Left ventricle myocardium inferior (tissue), 1 donor: ENCODE measurements at regions not wholly inside any gene's neighbourhood (a gene's known extent, or its start where the extent isn't known, plus 50 kb on each side); places are given as distances from the start of the nearest gene placed in this dataset.
"Not testable (repeated sequence)": the region's sequence is repeated elsewhere in the genome, so short reads cannot be mapped to it uniquely, and the experiment has no call there.

Source experiments
- DNase-seq: peaks from one replicate; pipeline ENCODE4 v3.0.0-alpha.2; 2020
- H3K27ac ChIP-seq: fragments of 200-600 bp; replicated peaks from 2 replicates; pipeline ENCODE4 v1.8.0; 2021
- H3K27me3 ChIP-seq: fragments of 200-600 bp; 2 replicates; pipeline ENCODE4 v1.8.0; 2021; ENCODE audit warnings: low read depth
- H3K36me3 ChIP-seq: fragments of 200-600 bp; 2 replicates; pipeline ENCODE4 v1.8.0; 2021
- H3K4me1 ChIP-seq: fragments of 200-600 bp; 2 replicates; pipeline ENCODE4 v1.8.0; 2021
- H3K4me3 ChIP-seq: fragments of 200-600 bp; 2 replicates; pipeline ENCODE4 v1.8.0; 2021; ENCODE audit warnings: mild to moderate bottlenecking, moderate library complexity
- H3K9me3 ChIP-seq: fragments of 200-600 bp; replicated peaks from 2 replicates; pipeline ENCODE4 v1.8.0; 2021
- intact Hi-C: fragments of 100-400 bp; cut with micrococcal nuclease; formaldehyde crosslinking; loops from one replicate; pipeline ENCODE4 v1.11.0; 2022
- TF ChIP-seq, protein P1 (sequence below): fragments of 200-600 bp; IDR thresholded peaks from 2 replicates; pipeline ENCODE4 v1.8.0; 2021; ENCODE audit warnings: antibody characterized with exemption, mild to moderate bottlenecking, borderline replicate concordance
- donor health status: DM: no; HTN: yes; CAD: no; lungs with severe emphysema.

DNA sequence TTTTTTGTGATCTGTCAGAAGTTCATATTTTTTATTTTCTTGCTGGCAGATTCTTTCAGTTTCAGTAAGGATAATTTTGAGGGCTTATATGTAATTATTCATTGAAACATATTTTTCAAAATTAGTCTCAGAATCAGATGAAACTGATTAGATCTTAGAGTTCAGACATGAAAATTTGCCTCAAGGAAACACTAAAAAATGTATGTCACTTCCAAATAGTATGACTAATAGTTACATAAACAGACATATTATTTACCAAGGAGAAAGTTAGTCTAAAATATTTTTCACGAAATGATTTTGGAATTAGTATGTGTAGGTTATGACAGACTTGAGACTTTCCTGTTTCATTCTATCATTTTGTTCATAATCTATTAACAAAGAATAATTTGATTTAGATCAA, 628.6 kb downstream of the CCDC85A start:
- no peak overlapping the region for H3K4me3 ChIP-seq
- intact Hi-C loops, result no loop called here
- no peaks in the 10 kb centered on the region for H3K4me1 ChIP-seq
- H3K27me3 ChIP-seq, result no peaks in the 10 kb centered on the region
- DNase-seq, result no peak
- TF ChIP-seq, protein P1, sequence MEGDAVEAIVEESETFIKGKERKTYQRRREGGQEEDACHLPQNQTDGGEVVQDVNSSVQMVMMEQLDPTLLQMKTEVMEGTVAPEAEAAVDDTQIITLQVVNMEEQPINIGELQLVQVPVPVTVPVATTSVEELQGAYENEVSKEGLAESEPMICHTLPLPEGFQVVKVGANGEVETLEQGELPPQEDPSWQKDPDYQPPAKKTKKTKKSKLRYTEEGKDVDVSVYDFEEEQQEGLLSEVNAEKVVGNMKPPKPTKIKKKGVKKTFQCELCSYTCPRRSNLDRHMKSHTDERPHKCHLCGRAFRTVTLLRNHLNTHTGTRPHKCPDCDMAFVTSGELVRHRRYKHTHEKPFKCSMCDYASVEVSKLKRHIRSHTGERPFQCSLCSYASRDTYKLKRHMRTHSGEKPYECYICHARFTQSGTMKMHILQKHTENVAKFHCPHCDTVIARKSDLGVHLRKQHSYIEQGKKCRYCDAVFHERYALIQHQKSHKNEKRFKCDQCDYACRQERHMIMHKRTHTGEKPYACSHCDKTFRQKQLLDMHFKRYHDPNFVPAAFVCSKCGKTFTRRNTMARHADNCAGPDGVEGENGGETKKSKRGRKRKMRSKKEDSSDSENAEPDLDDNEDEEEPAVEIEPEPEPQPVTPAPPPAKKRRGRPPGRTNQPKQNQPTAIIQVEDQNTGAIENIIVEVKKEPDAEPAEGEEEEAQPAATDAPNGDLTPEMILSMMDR, result no peak
- H3K36me3 ChIP-seq, result no peaks in the 10 kb centered on the region
- H3K27ac ChIP-seq, result no peak overlapping the region
- no peaks in the 10 kb centered on the region for H3K9me3 ChIP-seq

DNA sequence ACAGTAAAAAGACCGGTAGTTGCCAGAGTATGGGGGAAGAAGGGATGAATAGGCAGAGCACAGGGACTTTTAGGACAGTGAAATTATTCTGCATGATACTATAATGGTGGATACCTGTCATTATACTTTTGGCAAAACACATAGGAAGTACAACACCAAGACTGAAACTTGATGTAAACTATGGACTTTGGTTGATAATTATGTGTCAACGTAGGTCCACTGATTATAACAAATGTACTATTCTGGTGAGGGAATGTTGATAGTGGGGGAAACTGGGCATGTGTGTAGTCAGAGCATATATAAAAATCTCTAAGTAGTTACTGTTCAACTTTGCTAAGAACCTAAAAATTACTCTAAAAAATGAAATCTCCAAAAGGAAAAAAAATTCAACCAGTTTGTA, 629.7 kb downstream of the CCDC85A start:
- Histone ChIP-seq H3K4me3 (no peak overlapping the region), H3K27ac (no peak overlapping the region), H3K9me3 (no peaks in the 10 kb centered on the region), H3K36me3 (no peaks in the 10 kb centered on the region), H3K27me3 (no peaks in the 10 kb centered on the region), H3K4me1 (no peaks in the 10 kb centered on the region)
- DNase-seq, result no peak
- intact Hi-C loops, result no loop called here
- TF ChIP-seq, protein P1, result no peak

DNA sequence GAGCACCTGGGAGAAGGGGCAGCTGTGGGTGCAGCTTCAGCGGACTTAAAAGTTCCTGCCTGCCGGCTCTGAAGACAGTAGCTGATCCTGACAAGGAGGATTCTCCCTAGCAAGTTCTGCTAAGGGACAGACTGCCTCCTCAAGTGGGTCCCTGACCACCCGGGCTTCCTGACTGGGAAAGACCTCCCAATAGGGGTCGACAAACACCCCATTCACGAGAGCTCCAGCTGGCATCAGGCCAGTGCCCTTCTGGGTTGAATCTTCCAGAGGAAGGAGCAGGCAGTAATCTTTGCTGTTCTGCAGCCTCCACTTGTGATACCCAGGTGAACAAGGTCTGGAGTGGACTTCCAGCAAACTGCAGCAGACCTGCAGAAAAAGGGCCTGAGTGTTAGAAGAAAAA, 632.9 kb downstream of the CCDC85A start:
- Histone ChIP-seq H3K4me3 (no peak overlapping the region), H3K27me3 (no peaks in the 10 kb centered on the region), H3K4me1 (no peaks in the 10 kb centered on the region), H3K27ac (no peak overlapping the region), H3K9me3 (peaks cover 11% of the 10 kb centered on the region), H3K36me3 (no peaks in the 10 kb centered on the region)
- DNase-seq, result no peak
- TF ChIP-seq, protein P1, result no peak
- intact Hi-C loops, result no loop called here

DNA sequence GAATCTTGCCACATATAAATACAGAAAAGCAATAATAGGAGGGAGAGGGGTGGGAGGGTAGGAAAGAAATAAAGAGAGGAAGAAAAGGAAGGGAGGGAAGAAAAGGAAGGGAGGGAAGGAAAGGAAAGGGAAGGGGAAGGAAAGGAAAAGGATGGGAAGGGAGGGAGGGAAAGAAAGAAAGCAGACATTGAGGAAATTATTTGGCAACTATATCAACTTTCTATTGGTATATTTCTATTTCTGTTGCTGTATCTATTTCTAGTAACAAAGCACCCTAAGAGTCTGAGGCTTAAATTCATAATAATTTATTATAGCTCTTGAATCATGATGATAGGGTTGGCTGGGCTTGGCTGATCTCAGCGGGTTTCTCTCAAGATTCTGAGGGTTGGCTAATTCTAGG, 648.0 kb downstream of the CCDC85A start:
- Histone ChIP-seq H3K36me3 (no peaks in the 10 kb centered on the region), H3K4me1 (no peaks in the 10 kb centered on the region), H3K4me3 (no peak overlapping the region), H3K27me3 (no peaks in the 10 kb centered on the region), H3K9me3 (no peaks in the 10 kb centered on the region), H3K27ac (no peak overlapping the region)
- TF ChIP-seq, protein P1, result no peak
- no peak for DNase-seq
- intact Hi-C loops, result no loop called here

DNA sequence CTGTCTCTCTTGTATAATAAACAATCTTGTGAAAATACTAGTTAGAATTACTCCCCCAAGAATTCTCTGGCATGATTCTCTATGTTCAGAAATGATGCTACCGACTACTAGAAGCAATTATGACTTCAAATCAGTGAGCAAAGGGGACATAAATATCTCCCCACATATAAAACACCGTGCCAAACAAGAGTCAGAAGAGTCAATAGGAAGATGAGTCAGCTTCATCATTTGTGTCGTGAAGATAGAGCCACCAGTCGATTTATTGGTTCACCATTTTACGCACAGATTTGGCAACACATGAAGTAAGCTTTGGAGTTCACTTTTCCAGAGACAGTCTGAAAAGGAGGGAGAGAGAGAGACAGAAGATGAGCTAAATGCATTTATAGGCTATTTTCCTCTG, 650.9 kb downstream of the CCDC85A start:
- TF ChIP-seq, protein P1, result no peak

DNA sequence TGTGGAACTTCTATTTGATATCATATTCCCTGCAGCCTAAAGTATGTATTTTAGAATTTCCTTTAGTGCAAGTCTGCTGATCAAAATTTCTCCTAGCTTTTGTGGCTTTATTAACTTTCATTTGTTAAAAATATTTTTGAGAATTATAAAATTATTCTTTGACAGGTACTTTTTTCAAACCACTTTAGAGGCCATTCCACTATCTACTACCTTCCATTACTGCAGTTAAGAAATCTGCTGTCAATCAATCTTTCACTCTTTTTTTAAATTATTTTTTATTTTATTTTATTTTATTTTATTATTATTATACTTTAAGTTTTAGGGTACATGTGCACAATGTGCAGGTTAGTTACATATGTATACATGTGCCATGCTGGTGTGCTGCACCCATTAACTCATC, 656.2 kb downstream of the CCDC85A start:
- H3K27me3 ChIP-seq, H3K4me3 ChIP-seq, H3K27ac ChIP-seq, intact Hi-C loops, DNase-seq, H3K4me1 ChIP-seq, H3K36me3 ChIP-seq: not testable (repeated sequence)
- H3K9me3 ChIP-seq, result peaks cover 17% of the 10 kb centered on the region

More for the DNA sequence above, 650.9 kb downstream of the CCDC85A start:
- intact Hi-C loops, result no loop called here
- Histone ChIP-seq H3K36me3 (no peaks in the 10 kb centered on the region), H3K4me3 (no peak overlapping the region), H3K27me3 (no peaks in the 10 kb centered on the region), H3K27ac (no peak overlapping the region), H3K9me3 (peaks cover 2% of the 10 kb centered on the region), H3K4me1 (no peaks in the 10 kb centered on the region)
- DNase-seq, result no peak
